ENCODE measurements at regions not wholly inside any gene's neighbourhood (a gene's known extent, or its start where the extent isn't known, plus 50 kb on each side); places are given as distances from the start of the nearest gene placed in this dataset.

DNA sequence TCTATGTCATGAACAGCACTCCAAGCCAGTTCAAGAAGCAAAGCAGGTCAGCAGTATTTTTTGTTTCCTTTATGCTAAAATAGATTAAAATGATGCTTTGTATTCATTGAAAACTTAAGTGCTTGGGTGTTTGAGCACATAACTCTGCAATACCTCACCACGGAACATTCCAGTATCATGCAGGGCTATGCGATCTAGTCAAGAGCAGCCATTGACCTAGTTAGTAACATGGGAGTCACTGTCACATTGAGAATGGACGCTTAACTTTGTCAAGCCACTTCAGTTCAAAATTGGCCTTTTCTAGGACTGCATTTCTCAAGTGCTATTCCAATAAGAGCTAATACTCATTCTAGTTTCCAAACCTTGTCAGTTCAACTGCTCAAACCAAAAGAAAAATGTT lies 160.1 kb upstream of the FSTL5 start (continued):
- TF ChIP-seq ZBTB33 (IDR thresholded peaks at IDR 0.05) = no peak
- TF ChIP-seq EGR1 (IDR thresholded peaks at IDR 0.05; ENCODE audit: low read depth in 2 of 2) = no peak
- TF ChIP-seq, protein P1, sequence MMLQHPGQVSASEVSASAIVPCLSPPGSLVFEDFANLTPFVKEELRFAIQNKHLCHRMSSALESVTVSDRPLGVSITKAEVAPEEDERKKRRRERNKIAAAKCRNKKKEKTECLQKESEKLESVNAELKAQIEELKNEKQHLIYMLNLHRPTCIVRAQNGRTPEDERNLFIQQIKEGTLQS (IDR thresholded peaks at IDR 0.05) = no peak

DNA sequence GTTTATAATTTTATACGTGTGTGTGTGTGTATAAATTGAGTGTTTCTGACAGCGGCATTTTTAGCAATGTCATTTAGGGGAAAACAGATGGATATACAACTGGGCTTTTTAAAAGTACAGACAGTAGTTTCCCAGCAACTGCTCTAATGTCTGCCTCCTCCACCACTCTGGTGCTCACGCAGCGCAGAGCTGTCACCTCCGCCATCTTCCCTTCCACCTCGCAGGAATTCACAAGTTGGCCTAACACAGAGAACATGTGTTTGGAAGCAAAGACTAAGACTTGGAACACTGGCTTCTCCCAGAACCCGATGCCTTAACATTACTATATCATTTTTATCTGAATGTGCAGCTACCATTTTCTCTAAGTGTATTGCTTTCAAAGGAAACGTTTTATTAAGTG lies 158.3 kb upstream of the FSTL5 start:
- no peak overlapping the region for H3K4me3 ChIP-seq (ENCODE audit: low read depth in 1 of 3, low read length in 3 of 3)
- WGBS = 86% methylated on average over 8 of the region's 8 CpGs
- no peaks in the 10 kb centered on the region for H3K36me3 ChIP-seq (ENCODE audit: control insufficient read depth in 4 of 4, insufficient read depth in 3 of 4, low read depth in 1 of 4, low read length in 3 of 4)
- no peaks in the 10 kb centered on the region for H3K9me3 ChIP-seq (ENCODE audit: control insufficient read depth in 4 of 4, low read length in 3 of 4)
- no peaks in the 10 kb centered on the region for H3K27me3 ChIP-seq (ENCODE audit: control insufficient read depth in 4 of 4, insufficient read depth in 4 of 4, low read length in 3 of 4)
- no peak overlapping the region for H3K27ac ChIP-seq (ENCODE audit: low read depth in 1 of 2, low read length in 2 of 2)
- no peak for DNase-seq (ENCODE audit: low spot score)
- H3K9ac ChIP-seq (ENCODE audit: low read depth in 1 of 2, low read length in 2 of 2) = no peak overlapping the region
- H3K4me1 ChIP-seq (ENCODE audit: control insufficient read depth in 4 of 4, insufficient read depth in 4 of 4, low read length in 3 of 4) = no peaks in the 10 kb centered on the region
- TF ChIP-seq RAD21 (IDR thresholded peaks at IDR 0.05) (no peak), JUND (IDR thresholded peaks at IDR 0.05) (no peak), ZBTB33 (IDR thresholded peaks at IDR 0.05) (no peak)

DNA sequence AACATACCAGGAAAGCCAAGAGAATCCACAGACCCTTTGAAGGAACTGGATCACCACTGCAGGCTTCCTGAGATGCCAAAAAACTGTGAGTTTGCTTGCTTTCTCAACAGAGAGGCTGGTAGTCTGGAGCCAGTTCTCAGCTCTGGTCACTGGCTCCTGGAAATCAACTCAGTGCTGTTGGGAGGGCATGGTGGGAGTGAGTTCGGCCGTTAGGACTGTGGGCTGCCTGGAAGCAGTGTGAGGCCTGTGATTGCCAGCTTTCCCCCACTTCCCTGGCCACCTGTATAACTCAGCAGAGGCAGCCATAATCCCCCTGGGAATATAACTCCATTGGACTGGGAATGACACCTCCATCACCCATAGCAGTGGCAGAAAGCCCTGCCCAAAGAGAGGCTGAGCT lies 122.0 kb upstream of the FSTL5 start:
- no peak for DNase-seq (ENCODE audit: low spot score)
- WGBS = 82% methylated on average over 2 of the region's 2 CpGs
- no peaks in the 10 kb centered on the region for H3K4me1 ChIP-seq (ENCODE audit: control insufficient read depth in 4 of 4, insufficient read depth in 4 of 4, low read length in 3 of 4)
- peaks cover 0 to 5% (median 0%) of the 10 kb centered on the region in 4 donors for H3K9me3 ChIP-seq (ENCODE audit: control insufficient read depth in 4 of 4, low read length in 3 of 4)
- no peak overlapping the region for H3K27ac ChIP-seq (ENCODE audit: low read depth in 1 of 2, low read length in 2 of 2)
- H3K27me3 ChIP-seq (ENCODE audit: control insufficient read depth in 4 of 4, insufficient read depth in 4 of 4, low read length in 3 of 4) = no peaks in the 10 kb centered on the region
- no peak overlapping the region for H3K4me3 ChIP-seq (ENCODE audit: low read depth in 1 of 3, low read length in 3 of 3)
- no peaks in the 10 kb centered on the region for H3K36me3 ChIP-seq (ENCODE audit: control insufficient read depth in 4 of 4, insufficient read depth in 3 of 4, low read depth in 1 of 4, low read length in 3 of 4)
- TF ChIP-seq GABPA (IDR thresholded peaks at IDR 0.05 in 1 of 2, conservative IDR thresholded peaks at IDR 0.05 in 1 of 2) (no peak), EGR1 (IDR thresholded peaks at IDR 0.05; ENCODE audit: low read depth in 2 of 2) (no peak), RAD21 (IDR thresholded peaks at IDR 0.05) (no peak), JUND (IDR thresholded peaks at IDR 0.05) (no peak), SP1 (IDR thresholded peaks at IDR 0.05) (no peak), HNF4G (IDR thresholded peaks at IDR 0.05) (no peak), RXRA (IDR thresholded peaks at IDR 0.05) (no peak), FOXA2 (IDR thresholded peaks at IDR 0.05) (no peak), NR2F2 (IDR thresholded peaks at IDR 0.05) (no peak), TAF1 (conservative IDR thresholded peaks at IDR 0.05) (no peak), FOXA1 (IDR thresholded peaks at IDR 0.05) (no peak)
- TF ChIP-seq, protein P2, sequence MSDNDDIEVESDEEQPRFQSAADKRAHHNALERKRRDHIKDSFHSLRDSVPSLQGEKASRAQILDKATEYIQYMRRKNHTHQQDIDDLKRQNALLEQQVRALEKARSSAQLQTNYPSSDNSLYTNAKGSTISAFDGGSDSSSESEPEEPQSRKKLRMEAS (IDR thresholded peaks at IDR 0.05) = no peak
- TF ChIP-seq, protein P3, sequence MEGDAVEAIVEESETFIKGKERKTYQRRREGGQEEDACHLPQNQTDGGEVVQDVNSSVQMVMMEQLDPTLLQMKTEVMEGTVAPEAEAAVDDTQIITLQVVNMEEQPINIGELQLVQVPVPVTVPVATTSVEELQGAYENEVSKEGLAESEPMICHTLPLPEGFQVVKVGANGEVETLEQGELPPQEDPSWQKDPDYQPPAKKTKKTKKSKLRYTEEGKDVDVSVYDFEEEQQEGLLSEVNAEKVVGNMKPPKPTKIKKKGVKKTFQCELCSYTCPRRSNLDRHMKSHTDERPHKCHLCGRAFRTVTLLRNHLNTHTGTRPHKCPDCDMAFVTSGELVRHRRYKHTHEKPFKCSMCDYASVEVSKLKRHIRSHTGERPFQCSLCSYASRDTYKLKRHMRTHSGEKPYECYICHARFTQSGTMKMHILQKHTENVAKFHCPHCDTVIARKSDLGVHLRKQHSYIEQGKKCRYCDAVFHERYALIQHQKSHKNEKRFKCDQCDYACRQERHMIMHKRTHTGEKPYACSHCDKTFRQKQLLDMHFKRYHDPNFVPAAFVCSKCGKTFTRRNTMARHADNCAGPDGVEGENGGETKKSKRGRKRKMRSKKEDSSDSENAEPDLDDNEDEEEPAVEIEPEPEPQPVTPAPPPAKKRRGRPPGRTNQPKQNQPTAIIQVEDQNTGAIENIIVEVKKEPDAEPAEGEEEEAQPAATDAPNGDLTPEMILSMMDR (IDR thresholded peaks at IDR 0.05; ENCODE audit: low read depth, low read length, missing input control) = no peak
- TF ChIP-seq, protein P4, sequence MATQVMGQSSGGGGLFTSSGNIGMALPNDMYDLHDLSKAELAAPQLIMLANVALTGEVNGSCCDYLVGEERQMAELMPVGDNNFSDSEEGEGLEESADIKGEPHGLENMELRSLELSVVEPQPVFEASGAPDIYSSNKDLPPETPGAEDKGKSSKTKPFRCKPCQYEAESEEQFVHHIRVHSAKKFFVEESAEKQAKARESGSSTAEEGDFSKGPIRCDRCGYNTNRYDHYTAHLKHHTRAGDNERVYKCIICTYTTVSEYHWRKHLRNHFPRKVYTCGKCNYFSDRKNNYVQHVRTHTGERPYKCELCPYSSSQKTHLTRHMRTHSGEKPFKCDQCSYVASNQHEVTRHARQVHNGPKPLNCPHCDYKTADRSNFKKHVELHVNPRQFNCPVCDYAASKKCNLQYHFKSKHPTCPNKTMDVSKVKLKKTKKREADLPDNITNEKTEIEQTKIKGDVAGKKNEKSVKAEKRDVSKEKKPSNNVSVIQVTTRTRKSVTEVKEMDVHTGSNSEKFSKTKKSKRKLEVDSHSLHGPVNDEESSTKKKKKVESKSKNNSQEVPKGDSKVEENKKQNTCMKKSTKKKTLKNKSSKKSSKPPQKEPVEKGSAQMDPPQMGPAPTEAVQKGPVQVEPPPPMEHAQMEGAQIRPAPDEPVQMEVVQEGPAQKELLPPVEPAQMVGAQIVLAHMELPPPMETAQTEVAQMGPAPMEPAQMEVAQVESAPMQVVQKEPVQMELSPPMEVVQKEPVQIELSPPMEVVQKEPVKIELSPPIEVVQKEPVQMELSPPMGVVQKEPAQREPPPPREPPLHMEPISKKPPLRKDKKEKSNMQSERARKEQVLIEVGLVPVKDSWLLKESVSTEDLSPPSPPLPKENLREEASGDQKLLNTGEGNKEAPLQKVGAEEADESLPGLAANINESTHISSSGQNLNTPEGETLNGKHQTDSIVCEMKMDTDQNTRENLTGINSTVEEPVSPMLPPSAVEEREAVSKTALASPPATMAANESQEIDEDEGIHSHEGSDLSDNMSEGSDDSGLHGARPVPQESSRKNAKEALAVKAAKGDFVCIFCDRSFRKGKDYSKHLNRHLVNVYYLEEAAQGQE (IDR thresholded peaks at IDR 0.05) = no peak
- TF ChIP-seq, protein P1 (IDR thresholded peaks at IDR 0.05) = no peak
- no peak overlapping the region for H3K9ac ChIP-seq (ENCODE audit: low read depth in 1 of 2, low read length in 2 of 2)

Measured in liver (tissue), 8 donors.